ENCODE measurements at regions not wholly inside any gene's neighbourhood (a gene's known extent, or its start where the extent isn't known, plus 50 kb on each side); places are given as distances from the start of the nearest gene placed in this dataset.

- no peak for DNase-seq (ENCODE audit: low read depth in 2 of 2)
Measured at GRCh38 chr21:16580661-16581060, 850.9 kb downstream of the USP25 start.

GRCh38 chr21:16583556-16583955 is 853.8 kb downstream of the USP25 start:
- no peak for DNase-seq (ENCODE audit: low read depth in 2 of 2)

GRCh38 chr21:16584756-16585155 is 855.0 kb downstream of the USP25 start:
- no peak for DNase-seq (ENCODE audit: low read depth in 2 of 2)

- DNase-seq (ENCODE audit: low read depth in 2 of 2), result no peak
Measured at GRCh38 chr21:16585896-16586295, 856.1 kb downstream of the USP25 start.

- no peak for DNase-seq (ENCODE audit: low read depth in 2 of 2)
Measured at GRCh38 chr21:16587141-16587581, 857.4 kb downstream of the USP25 start.

- DNase-seq (ENCODE audit: low read depth in 2 of 2), result no peak
Measured at GRCh38 chr21:16587681-16588375, 858.0 kb downstream of the USP25 start.

GRCh38 chr21:16588433-16588860 is 858.7 kb downstream of the USP25 start:
- no peak for DNase-seq (ENCODE audit: low read depth in 2 of 2)

GRCh38 chr21:16589006-16589898 is 859.5 kb downstream of the USP25 start:
- no peak for DNase-seq (ENCODE audit: low read depth in 2 of 2)

GRCh38 chr21:16590186-16590585 is 860.4 kb downstream of the USP25 start:
- no peak for DNase-seq (ENCODE audit: low read depth in 2 of 2)

- no peak for DNase-seq (ENCODE audit: low read depth in 2 of 2)
Measured at GRCh38 chr21:16590641-16591292, 861.0 kb downstream of the USP25 start.

GRCh38 chr21:16592381-16592780 is 862.6 kb downstream of the USP25 start:
- DNase-seq (ENCODE audit: low read depth in 2 of 2), result no peak

GRCh38 chr21:16594191-16594590 is 864.4 kb downstream of the USP25 start:
- no peak for DNase-seq (ENCODE audit: low read depth in 2 of 2)

- no peak for DNase-seq (ENCODE audit: low read depth in 2 of 2)
Measured at GRCh38 chr21:16596369-16596768, 866.6 kb downstream of the USP25 start.

GRCh38 chr21:16597753-16598152 is 868.0 kb downstream of the USP25 start:
- DNase-seq (ENCODE audit: low read depth in 2 of 2), result no peak

- DNase-seq (ENCODE audit: low read depth in 2 of 2), result no peak
Measured at GRCh38 chr21:16605597-16605996, 875.8 kb downstream of the USP25 start.

- no peak for DNase-seq (ENCODE audit: low read depth in 2 of 2)
Measured at GRCh38 chr21:16606271-16606670, 876.5 kb downstream of the USP25 start.

GRCh38 chr21:16608209-16608830 is 878.5 kb downstream of the USP25 start:
- no peak for DNase-seq (ENCODE audit: low read depth in 2 of 2)

GRCh38 chr21:16619281-16619680 is 889.5 kb downstream of the USP25 start:
- DNase-seq (ENCODE audit: low read depth in 2 of 2), result no peak

- DNase-seq (ENCODE audit: low read depth in 2 of 2), result no peak
Measured at GRCh38 chr21:16620786-16621320, 891.1 kb downstream of the USP25 start.

GRCh38 chr21:16624479-16625118 is 888.2 kb upstream of the CXADR start:
- DNase-seq (ENCODE audit: low read depth in 2 of 2), result no peak

GRCh38 chr21:16625491-16625890 is 887.4 kb upstream of the CXADR start:
- DNase-seq (ENCODE audit: low read depth in 2 of 2), result no peak
